ENCODE measurements at regions not wholly inside any gene's neighbourhood (a gene's known extent, or its start where the extent isn't known, plus 50 kb on each side); places are given as distances from the start of the nearest gene placed in this dataset.

DNA sequence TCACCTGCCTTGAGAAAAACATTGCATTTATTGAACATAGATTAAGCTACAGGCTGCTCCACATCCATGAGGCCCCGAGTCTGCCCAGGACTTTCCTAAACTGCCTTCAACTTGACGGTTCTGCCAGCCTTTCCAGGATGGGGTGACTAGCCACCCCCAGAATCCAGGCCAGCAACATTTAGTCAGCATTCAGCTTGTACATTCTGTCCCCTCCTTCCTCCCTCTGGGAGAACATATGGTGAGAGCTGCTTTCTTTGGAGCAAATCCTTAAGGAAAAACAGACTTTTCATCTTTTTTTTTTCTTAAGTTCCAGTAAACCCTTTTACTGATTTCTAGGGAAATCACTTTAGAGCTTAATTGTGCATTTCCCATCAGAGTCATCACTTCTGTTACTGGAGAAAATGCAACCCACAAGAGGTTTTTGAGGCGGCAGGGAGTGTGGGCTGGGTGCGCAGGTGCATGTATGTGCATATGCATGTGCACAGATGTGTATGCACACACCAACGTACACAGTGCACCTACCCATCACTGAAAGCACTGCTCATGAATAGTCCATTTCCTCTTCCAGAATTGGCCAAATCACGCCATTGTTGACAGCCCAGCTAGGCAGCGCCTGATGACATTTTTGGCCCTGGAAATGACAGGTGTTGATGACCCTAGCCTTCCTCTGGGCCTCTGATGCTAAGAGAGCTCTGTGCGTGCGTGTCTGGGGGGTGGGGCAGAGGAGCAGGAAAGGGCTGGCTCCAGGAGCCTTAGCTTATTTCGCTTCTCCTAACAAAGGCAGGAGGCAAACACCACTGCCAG is 145.6 kb downstream of the HSD17B3 start:
- POLR2A ChIA-PET: no interaction called here
- BruUV-seq (replicated peaks): no TSS peak
- no peaks in the 10 kb centered on the region for H3K9me3 ChIP-seq (ENCODE audit: low read length)
- no peak overlapping the region for H3K27ac ChIP-seq (ENCODE audit: low read depth, low read length, poor library complexity, severe bottlenecking)
- TF ChIP-seq EZH2phosphoT487 (IDR thresholded peaks at IDR 0.05; ENCODE audit: borderline replicate concordance, low read depth, low read length): no peak
- TF ChIP-seq, protein P1, sequence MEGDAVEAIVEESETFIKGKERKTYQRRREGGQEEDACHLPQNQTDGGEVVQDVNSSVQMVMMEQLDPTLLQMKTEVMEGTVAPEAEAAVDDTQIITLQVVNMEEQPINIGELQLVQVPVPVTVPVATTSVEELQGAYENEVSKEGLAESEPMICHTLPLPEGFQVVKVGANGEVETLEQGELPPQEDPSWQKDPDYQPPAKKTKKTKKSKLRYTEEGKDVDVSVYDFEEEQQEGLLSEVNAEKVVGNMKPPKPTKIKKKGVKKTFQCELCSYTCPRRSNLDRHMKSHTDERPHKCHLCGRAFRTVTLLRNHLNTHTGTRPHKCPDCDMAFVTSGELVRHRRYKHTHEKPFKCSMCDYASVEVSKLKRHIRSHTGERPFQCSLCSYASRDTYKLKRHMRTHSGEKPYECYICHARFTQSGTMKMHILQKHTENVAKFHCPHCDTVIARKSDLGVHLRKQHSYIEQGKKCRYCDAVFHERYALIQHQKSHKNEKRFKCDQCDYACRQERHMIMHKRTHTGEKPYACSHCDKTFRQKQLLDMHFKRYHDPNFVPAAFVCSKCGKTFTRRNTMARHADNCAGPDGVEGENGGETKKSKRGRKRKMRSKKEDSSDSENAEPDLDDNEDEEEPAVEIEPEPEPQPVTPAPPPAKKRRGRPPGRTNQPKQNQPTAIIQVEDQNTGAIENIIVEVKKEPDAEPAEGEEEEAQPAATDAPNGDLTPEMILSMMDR (conservative IDR thresholded peaks at IDR 0.05; ENCODE audit: low read length): no peak
- H4K20me1 ChIP-seq (ENCODE audit: insufficient read depth, low read length): no peaks in the 10 kb centered on the region
- CTCF ChIA-PET (ENCODE audit: unreplicated experiment): no interaction called here
- H3K79me2 ChIP-seq (ENCODE audit: insufficient read depth, low read depth, low read length): no peaks in the 10 kb centered on the region
- H2AFZ ChIP-seq (ENCODE audit: low read length): no peak overlapping the region
- intact Hi-C loops (cut with micrococcal nuclease; ENCODE audit: unreplicated experiment): no loop called here
- H3K4me1 ChIP-seq (ENCODE audit: insufficient read depth, low read length, poor library complexity, severe bottlenecking): no peaks in the 10 kb centered on the region
- H3K36me3 ChIP-seq (ENCODE audit: insufficient read depth, low read length): no peaks in the 10 kb centered on the region
- no peak for DNase-seq (ENCODE audit: low spot score)
- no peak overlapping the region for H3K4me2 ChIP-seq (ENCODE audit: low read length)
- H3K4me3 ChIP-seq (ENCODE audit: low read depth, low read length, poor library complexity, severe bottlenecking): no peak overlapping the region
- H3K9me2 ChIP-seq (ENCODE audit: insufficient read depth, low read length): no peaks in the 10 kb centered on the region

DNA sequence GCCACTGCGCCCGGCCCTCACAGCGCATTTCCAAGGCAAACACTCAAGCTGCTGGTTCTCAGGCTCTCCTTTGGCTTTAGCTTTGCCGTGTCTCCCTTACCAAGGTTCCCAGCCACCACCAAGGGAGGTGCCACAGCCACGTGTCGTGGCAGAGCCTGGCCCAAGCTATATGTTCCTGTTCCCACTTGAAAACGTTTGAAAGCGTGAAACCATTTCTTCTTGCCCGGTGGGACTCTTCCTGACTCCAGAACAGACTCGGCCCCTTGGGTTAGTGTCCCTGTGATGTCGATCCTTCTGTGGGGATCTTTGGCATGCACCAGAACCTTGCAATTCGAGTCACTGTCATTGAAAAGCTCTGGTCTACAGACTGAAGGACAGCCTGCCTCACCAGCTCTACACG is 147.9 kb downstream of the HSD17B3 start:
- no peaks in the 10 kb centered on the region for H3K9me3 ChIP-seq (ENCODE audit: low read length)
- no peak overlapping the region for H3K4me2 ChIP-seq (ENCODE audit: low read length)
- H2AFZ ChIP-seq (ENCODE audit: low read length): no peak overlapping the region
- BruUV-seq (replicated peaks): no TSS peak
- H4K20me1 ChIP-seq (ENCODE audit: insufficient read depth, low read length): no peaks in the 10 kb centered on the region
- no peaks in the 10 kb centered on the region for H3K36me3 ChIP-seq (ENCODE audit: insufficient read depth, low read length)
- no peak for DNase-seq (ENCODE audit: low spot score)
- H3K9me2 ChIP-seq (ENCODE audit: insufficient read depth, low read length): no peaks in the 10 kb centered on the region
- no peak overlapping the region for H3K27ac ChIP-seq (ENCODE audit: low read depth, low read length, poor library complexity, severe bottlenecking)
- POLR2A ChIA-PET: no interaction called here
- no peak for TF ChIP-seq EZH2phosphoT487 (IDR thresholded peaks at IDR 0.05; ENCODE audit: borderline replicate concordance, low read depth, low read length)
- TF ChIP-seq, protein P1 (conservative IDR thresholded peaks at IDR 0.05; ENCODE audit: low read length): no peak
- H3K4me1 ChIP-seq (ENCODE audit: insufficient read depth, low read length, poor library complexity, severe bottlenecking): no peaks in the 10 kb centered on the region
- no peak overlapping the region for H3K4me3 ChIP-seq (ENCODE audit: low read depth, low read length, poor library complexity, severe bottlenecking)
- CTCF ChIA-PET (ENCODE audit: unreplicated experiment): no interaction called here
- intact Hi-C loops (cut with micrococcal nuclease; ENCODE audit: unreplicated experiment): no loop called here
- no peaks in the 10 kb centered on the region for H3K79me2 ChIP-seq (ENCODE audit: insufficient read depth, low read depth, low read length)

DNA sequence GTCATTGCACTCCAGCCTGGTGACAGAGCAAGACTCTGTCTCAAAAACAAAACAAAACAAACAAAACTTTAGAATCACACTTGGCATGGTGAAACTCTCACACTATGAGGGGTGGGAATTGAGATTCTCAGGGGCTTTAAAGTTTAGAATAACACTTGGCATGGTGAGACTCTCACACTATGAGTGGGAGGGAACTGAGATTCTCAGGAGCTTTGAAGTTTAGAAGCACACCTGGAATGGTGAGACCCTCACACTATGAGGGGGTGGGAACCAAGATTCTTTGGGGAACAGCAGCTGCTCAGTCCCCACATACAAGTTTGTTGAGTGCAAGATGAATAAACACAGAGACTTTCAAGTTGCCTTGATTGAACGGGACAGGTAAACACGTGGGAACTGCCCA is 149.4 kb downstream of the HSD17B3 start:
- H2AFZ ChIP-seq (ENCODE audit: low read length): no peak overlapping the region
- H3K4me1 ChIP-seq (ENCODE audit: insufficient read depth, low read length, poor library complexity, severe bottlenecking): no peaks in the 10 kb centered on the region
- H3K4me3 ChIP-seq (ENCODE audit: low read depth, low read length, poor library complexity, severe bottlenecking): no peak overlapping the region
- no peaks in the 10 kb centered on the region for H3K36me3 ChIP-seq (ENCODE audit: insufficient read depth, low read length)
- CTCF ChIA-PET (ENCODE audit: unreplicated experiment): no interaction called here
- no peak overlapping the region for H3K4me2 ChIP-seq (ENCODE audit: low read length)
- H3K27ac ChIP-seq (ENCODE audit: low read depth, low read length, poor library complexity, severe bottlenecking): no peak overlapping the region
- no peaks in the 10 kb centered on the region for H3K79me2 ChIP-seq (ENCODE audit: insufficient read depth, low read depth, low read length)
- POLR2A ChIA-PET: no interaction called here
- no peaks in the 10 kb centered on the region for H3K9me2 ChIP-seq (ENCODE audit: insufficient read depth, low read length)
- H3K9me3 ChIP-seq (ENCODE audit: low read length): no peaks in the 10 kb centered on the region
- intact Hi-C loops (cut with micrococcal nuclease; ENCODE audit: unreplicated experiment): no loop called here
- DNase-seq (ENCODE audit: low spot score): no peak
- H4K20me1 ChIP-seq (ENCODE audit: insufficient read depth, low read length): no peaks in the 10 kb centered on the region
- TF ChIP-seq, protein P1 (conservative IDR thresholded peaks at IDR 0.05; ENCODE audit: low read length): no peak
- TF ChIP-seq EZH2phosphoT487 (IDR thresholded peaks at IDR 0.05; ENCODE audit: borderline replicate concordance, low read depth, low read length): no peak
- BruUV-seq (replicated peaks): no TSS peak
